K562 (cell line): ENCODE measurements at regions not wholly inside any gene's neighbourhood (a gene's known extent, or its start where the extent isn't known, plus 50 kb on each side); places are given as distances from the start of the nearest gene placed in this dataset.

Experiments
- ATAC-seq: fragments of 200-7000 bp; cut with Tn5 transposase; 3 replicates; pipeline ENCODE4 v1.9.1; 2020; ENCODE audit warnings: moderate library complexity
- BruUV-seq: library from RNA; stranded (reverse); fragments of 400-500 nt; replicated peaks from 2 replicates; lab custom pipeline; 2021; lab: Mats Ljungman, UMichigan
- CTCF ChIA-PET: fragments of 300-600 bp; formaldehyde crosslinking; extraction: SDS; loops from one replicate; lab custom pipeline; 2021; ENCODE audit warnings: low intra/inter-chr PET ratio; lab: Yijun Ruan, JAX
- POLR2A ChIA-PET: fragments of 300-600, 350-650 bp; sonication (Branson Sonifier 250); formaldehyde crosslinking; extraction: SDS; loops from one replicate; lab custom pipeline; 2021; ENCODE audit warnings: antibody characterized with exemption, inconsistent platforms; lab: Yijun Ruan, JAX
- DNase-seq, 4 experiments: peaks; one replicate each; pipeline versions ENCODE4 v3.0.0 to v3.0.0-alpha.2; 2011 to 2018; ENCODE audit warnings: low spot score in 3 of 4, mixed read lengths in 3 of 4; ENCODE audit errors: extremely low read depth in 1 of 4
- FAIRE-seq: peaks from 2 replicates; lab custom pipeline; 2011; peaks lifted over from hg19 to GRCh38; lab: Jason Lieb, UNC
- H2AFZ ChIP-seq: 2 replicates; pipeline ENCODE4 v1.6.0; 2011; ENCODE audit warnings: low read depth, low read length, control low read depth, inconsistent platforms
- H3K27ac ChIP-seq: fragments of 200-600 bp; 3 replicates; pipeline ENCODE4 v1.8.0; 2011; ENCODE audit warnings: low read depth, mild to moderate bottlenecking, control low read depth, inconsistent platforms, low read length, moderate library complexity, mixed read lengths; ENCODE audit errors: extremely low read depth
- H3K27me3 ChIP-seq, 2 experiments: fragments of 300-600 bp in 1 of 2; 2 replicates in 1 of 2; 3 replicates in 1 of 2; pipeline versions ENCODE4 v1.6.0 to v1.8.0; 2011; ENCODE audit warnings: inconsistent platforms in 2 of 2, low read length in 2 of 2, mild to moderate bottlenecking in 1 of 2, mixed read lengths in 1 of 2, moderate library complexity in 1 of 2; ENCODE audit not compliant: control insufficient read depth in 2 of 2, insufficient read depth in 2 of 2
- H3K36me3 ChIP-seq: fragments of 300-600 bp; 3 replicates; pipeline ENCODE4 v1.8.0; 2011; ENCODE audit warnings: mild to moderate bottlenecking, low read length, inconsistent platforms; ENCODE audit not compliant: control insufficient read depth, insufficient read depth
- H3K4me1 ChIP-seq, 2 experiments: fragments of 200-600 bp in 1 of 2; replicated peaks in 1 of 2; 2 replicates in 1 of 2; 3 replicates in 1 of 2; pipeline versions ENCODE4 v1.5.1 to v1.8.0; 2011; ENCODE audit warnings: inconsistent platforms in 2 of 2, low read length in 2 of 2, mild to moderate bottlenecking in 1 of 2, mixed read lengths in 1 of 2, moderate library complexity in 1 of 2; ENCODE audit not compliant: control insufficient read depth in 2 of 2, insufficient read depth in 2 of 2
- H3K4me2 ChIP-seq: 2 replicates; pipeline ENCODE4 v1.6.1; 2011; ENCODE audit warnings: low read length, control low read depth, inconsistent platforms, mixed read lengths; ENCODE audit not compliant: insufficient read depth
- H3K4me3 ChIP-seq: fragments of 200-600 bp; sonication (generic), shearing (Covaris generic); 2 replicates; pipeline ENCODE4 v1.5.1; 2016; ENCODE audit warnings: control low read depth, inconsistent platforms
- H3K79me2 ChIP-seq: fragments of 200-600 bp; 3 replicates; pipeline ENCODE4 v1.8.0; 2011; ENCODE audit warnings: low read length, inconsistent platforms; ENCODE audit not compliant: control insufficient read depth, insufficient read depth
- H3K9ac ChIP-seq, 2 experiments: 2 replicates each; pipeline versions ENCODE4 v1.6.0 to v1.6.1; 2011; ENCODE audit warnings: low read depth in 2 of 2, low read length in 2 of 2, control low read depth in 1 of 2, inconsistent platforms in 1 of 2, mild to moderate bottlenecking in 1 of 2, mixed read lengths in 1 of 2; ENCODE audit not compliant: insufficient read depth in 1 of 2
- H3K9me1 ChIP-seq: one replicate; pipeline ENCODE4 v1.6.0; 2011; ENCODE audit warnings: inconsistent platforms, mild to moderate bottlenecking, low read length, moderate library complexity; ENCODE audit not compliant: control insufficient read depth, insufficient read depth
- H3K9me3 ChIP-seq: replicated peaks from 2 replicates; pipeline ENCODE4 v1.5.1; 2011; ENCODE audit warnings: low read depth, low read length, inconsistent platforms; ENCODE audit not compliant: control insufficient read depth, insufficient read depth
- H4K20me1 ChIP-seq: replicated peaks from 2 replicates; pipeline ENCODE4 v1.6.1; 2011; ENCODE audit warnings: low read length, inconsistent platforms, mixed read lengths; ENCODE audit not compliant: control insufficient read depth, insufficient read depth
- AFF1 ChIP-seq, 2 experiments: fragments of 450-650 bp; IDR thresholded peaks; 2 replicates each; pipeline ENCODE4 v1.6.1; 2018; ENCODE audit warnings: mild to moderate bottlenecking in 2 of 2, low read depth in 1 of 2; ENCODE audit not compliant: partially characterized antibody in 2 of 2
- ARID1B ChIP-seq: fragments of 450-650 bp; IDR thresholded peaks from 2 replicates; pipeline ENCODE4 v1.6.1; 2016; ENCODE audit warnings: antibody characterized with exemption, mild to moderate bottlenecking, inconsistent platforms
- BRF1 ChIP-seq: IDR thresholded peaks from 3 replicates; pipeline ENCODE4 v1.6.1; 2011; ENCODE audit warnings: borderline replicate concordance, mild to moderate bottlenecking; ENCODE audit not compliant: insufficient read length; ENCODE audit errors: extremely low read depth
- CAMTA2 ChIP-seq: fragments of 250-450 bp; sonication (Bioruptor Pico); conservative IDR thresholded peaks from 2 replicates; pipeline ENCODE4 v1.5.1; 2022
- CCNT2 ChIP-seq: IDR thresholded peaks from 2 replicates; pipeline ENCODE4 v1.6.1; 2011; ENCODE audit warnings: borderline replicate concordance, low read depth, mild to moderate bottlenecking, moderate library complexity, mixed read lengths, low read length; ENCODE audit not compliant: insufficient read length; ENCODE audit errors: extremely low read depth
- CHD2 ChIP-seq: IDR thresholded peaks from 2 replicates; pipeline ENCODE4 v1.6.1; 2011; ENCODE audit warnings: low read depth, low read length
- ELF4 ChIP-seq: fragments of 450-650 bp; formaldehyde crosslinking; IDR thresholded peaks from 2 replicates; pipeline ENCODE4 v1.4.0; 2022; ENCODE audit warnings: missing genetic modification characterization
- ESRRA ChIP-seq: fragments of 450-650 bp; IDR thresholded peaks from 2 replicates; pipeline ENCODE4 v1.6.1; 2014; ENCODE audit warnings: low read depth, mild to moderate bottlenecking, moderate library complexity, borderline replicate concordance
- NKRF ChIP-seq: fragments of 450-650 bp; IDR thresholded peaks from 2 replicates; pipeline ENCODE4 v1.6.1; 2016; ENCODE audit warnings: borderline replicate concordance
- NR3C1 ChIP-seq: sonication (generic); formaldehyde crosslinking; IDR thresholded peaks from 2 replicates; pipeline ENCODE4 v1.8.1; 2022; ENCODE audit warnings: missing genetic modification reagents
- PML ChIP-seq: IDR thresholded peaks from 2 replicates; pipeline ENCODE4 v1.6.1; 2012; ENCODE audit warnings: low read length, inconsistent platforms
- PYGO2 ChIP-seq: fragments of 450-650 bp; IDR thresholded peaks from 2 replicates; pipeline ENCODE4 v1.6.1; 2016; ENCODE audit warnings: mild to moderate bottlenecking, missing genetic modification characterization, moderate library complexity, missing compliant biosample characterization
- THRB ChIP-seq: fragments of 450-650 bp; formaldehyde crosslinking; conservative IDR thresholded peaks from 2 replicates; pipeline ENCODE4 v1.4.0; 2022; ENCODE audit warnings: mild to moderate bottlenecking, missing genetic modification characterization
- ZNF165 ChIP-seq: fragments of 250-450 bp; sonication (Bioruptor Pico); IDR thresholded peaks from 2 replicates; pipeline ENCODE4 v1.4.0; 2020; ENCODE audit warnings: borderline replicate concordance
- WGBS: fragments of 100-300 bp; shearing (Covaris generic); methylation state at CpG from one replicate; pipeline ENCODE4 v1.1.6; 2016; ENCODE audit warnings: low coverage, mixed read lengths; ENCODE audit not compliant: insufficient coverage; ENCODE audit errors: missing lambda C conversion rate; 5-methylcytosine and 5-hydroxymethylcytosine counted together
- in situ Hi-C: fragments of 300-500 bp; cut with MboI; formaldehyde crosslinking; loops from 4 replicates; pipeline ENCODE4 v1.15.0; 2018; ENCODE audit warnings: inconsistent platforms, mixed read lengths
- intact Hi-C: fragments of 100-400 bp; cut with micrococcal nuclease; formaldehyde crosslinking; loops from 2 replicates; pipeline ENCODE4 v1.14.2; 2022

GRCh38 chr14:97640031-97640430 lies 842.8 kb downstream of the VRK1 start:
- POLR2A ChIA-PET: no interaction called here

More at GRCh38 chr14:97640031-97640430, 842.8 kb downstream of the VRK1 start:
- no peak overlapping the region for H2AFZ ChIP-seq
- FAIRE-seq (no peak), DNase-seq (no peak), ATAC-seq (no peak)
- no peaks in the 10 kb centered on the region for H3K36me3 ChIP-seq
- TF ChIP-seq ZNF165 (CRISPR knock-in tag) (no peak), CCNT2 (no peak), CAMTA2 (CRISPR knock-in tag) (no peak), ELF4 (CRISPR knock-in tag) (no peak), NR3C1 (no peak), NKRF (no peak), ARID1B (no peak), BRF1 (no peak), ESRRA (no peak), PML (no peak), PYGO2 (no peak), THRB (CRISPR knock-in tag) (no peak), AFF1 (IDR thresholded peaks at IDR 0.05; ENCODE audit: low read depth in 1 of 2, partially characterized antibody in 2 of 2) (no peak), CHD2 (no peak)
- no peaks in the 10 kb centered on the region for H4K20me1 ChIP-seq
- H3K9me1 ChIP-seq: no peaks in the 10 kb centered on the region
- no peaks in the 10 kb centered on the region for H3K4me1 ChIP-seq
- no peaks in the 10 kb centered on the region for H3K79me2 ChIP-seq
- no peaks in the 10 kb centered on the region for H3K27me3 ChIP-seq
- WGBS: 4% methylated on average over 5 of the region's 5 CpGs
- no peak overlapping the region for H3K9ac ChIP-seq
- H3K4me2 ChIP-seq: no peak overlapping the region
- in situ Hi-C loops (no loop called here), intact Hi-C loops (no loop called here)
- no TSS peak for BruUV-seq
- CTCF ChIA-PET: no interaction called here
- no peak overlapping the region for H3K4me3 ChIP-seq
- no peaks in the 10 kb centered on the region for H3K9me3 ChIP-seq
- no peak overlapping the region for H3K27ac ChIP-seq
